OCI-LY3 (cell line): ENCODE measurements at regions not wholly inside any gene's neighbourhood (a gene's known extent, or its start where the extent isn't known, plus 50 kb on each side); places are given as distances from the start of the nearest gene placed in this dataset.
A peak's percentile ranks its signal among the peaks of the same experiment; 100 is the strongest.

Experiments used
- H2AFZ ChIP-seq: fragments of 200-600, 300-600 bp; shearing (Covaris generic); 2 replicates; pipeline ENCODE4 v1.6.0; 2014; ENCODE audit warnings: antibody characterized with exemption, low read depth, low read length
- H3K27ac ChIP-seq: fragments of 200-600, 300-600 bp; sonication (generic); 2 replicates; pipeline ENCODE4 v1.5.1; 2014; ENCODE audit warnings: mild to moderate bottlenecking, low read length, moderate library complexity, mixed read lengths
- H3K27me3 ChIP-seq: fragments of 200-600, 300-600 bp; sonication (generic); 2 replicates; pipeline ENCODE4 v1.6.1; 2014; ENCODE audit warnings: low read depth, low read length, mixed read lengths
- H3K36me3 ChIP-seq: fragments of 200-600, 300-600 bp; sonication (generic); replicated peaks from 2 replicates; pipeline ENCODE3; 2014; ENCODE audit warnings: low read depth, low read length, mixed read lengths
- H3K4me1 ChIP-seq: fragments of 300-600, 200-600 bp; sonication (generic); 2 replicates; pipeline ENCODE4 v1.6.1; 2014; ENCODE audit warnings: low read length, mixed read lengths
- H3K4me2 ChIP-seq: fragments of 200-600, 300-600 bp; sonication (generic); 2 replicates; pipeline ENCODE4 v1.6.1; 2014; ENCODE audit warnings: low read length, mixed read lengths
- H3K4me3 ChIP-seq: fragments of 300-600, 200-600 bp; sonication (generic); 2 replicates; pipeline ENCODE4 v1.5.1; 2014; ENCODE audit warnings: antibody characterized with exemption, mild to moderate bottlenecking, low read length, moderate library complexity
- H3K79me2 ChIP-seq: fragments of 300-600, 200-600 bp; shearing (Covaris generic); 2 replicates; pipeline ENCODE4 v1.6.1; 2014; ENCODE audit warnings: mild to moderate bottlenecking, low read length, mixed read lengths
- H3K9ac ChIP-seq: fragments of 300-600, 200-600 bp; shearing (Covaris generic); 2 replicates; pipeline ENCODE4 v1.6.0; 2014; ENCODE audit warnings: mild to moderate bottlenecking, low read length, moderate library complexity
- H3K9me3 ChIP-seq: fragments of 200-600, 300-600 bp; shearing (Covaris generic); 2 replicates; pipeline ENCODE4 v1.6.1; 2014; ENCODE audit warnings: low read length, mixed read lengths; ENCODE audit not compliant: insufficient read depth
- H4K20me1 ChIP-seq: fragments of 200-600, 300-600 bp; sonication (generic); 2 replicates; pipeline ENCODE4 v1.6.1; 2016; ENCODE audit warnings: low read length, mixed read lengths; ENCODE audit not compliant: insufficient read depth
- CTCF ChIP-seq: fragments of 200-600, 300-600 bp; sonication (generic); IDR thresholded peaks from 2 replicates; pipeline ENCODE4 v1.5.1; 2014; ENCODE audit warnings: antibody characterized with exemption, low read length, low read depth
- EZH2phosphoT487 ChIP-seq: fragments of 200-600 bp; shearing (Covaris generic); IDR thresholded peaks from 2 replicates; pipeline ENCODE4 v1.6.1; 2018; ENCODE audit warnings: antibody characterized with exemption, mixed run types, low read depth

GRCh38 chr7:16080131-16080530, 341.2 kb downstream of the CRPPA start:
- no peak overlapping the region for H3K4me3 ChIP-seq
- TF ChIP-seq EZH2phosphoT487: no peak
- no peak for TF ChIP-seq CTCF
- 0 out of 2 replicates have a peak, but pooled peaks cover 3% of the 10 kb centered on the region for H3K4me1 ChIP-seq
- no peak overlapping the region for H3K27ac ChIP-seq
- H3K9me3 ChIP-seq: no peaks in the 10 kb centered on the region
- H3K4me2 ChIP-seq: no peak overlapping the region
- no peaks in the 10 kb centered on the region for H4K20me1 ChIP-seq
- H3K36me3 ChIP-seq: no peaks in the 10 kb centered on the region
- H3K9ac ChIP-seq: no peak overlapping the region
- H3K27me3 ChIP-seq: no peaks in the 10 kb centered on the region
- H2AFZ ChIP-seq: no peak overlapping the region
- no peaks in the 10 kb centered on the region for H3K79me2 ChIP-seq

GRCh38 chr7:16079723-16080122, 341.6 kb downstream of the CRPPA start:
- Histone ChIP-seq H3K79me2 (no peaks in the 10 kb centered on the region), H4K20me1 (no peaks in the 10 kb centered on the region), H3K36me3 (no peaks in the 10 kb centered on the region), H3K27ac (no peak overlapping the region), H3K4me3 (no peak overlapping the region), H3K4me2 (no peak overlapping the region), H3K9me3 (no peaks in the 10 kb centered on the region), H3K9ac (no peak overlapping the region), H3K27me3 (no peaks in the 10 kb centered on the region), H3K4me1 (0 out of 2 replicates have a peak, but pooled peaks cover 3% of the 10 kb centered on the region), H2AFZ (no peak overlapping the region)
- TF ChIP-seq CTCF (no peak), EZH2phosphoT487 (no peak)

- Histone ChIP-seq H3K36me3 (no peaks in the 10 kb centered on the region), H3K4me1 (0 out of 2 replicates have a peak, but pooled peaks cover 3% of the 10 kb centered on the region), H3K27me3 (no peaks in the 10 kb centered on the region), H3K79me2 (no peaks in the 10 kb centered on the region), H3K4me2 (0 out of 2 replicates have a peak overlapping the region, but pooled peaks have one; percentile 9), H4K20me1 (no peaks in the 10 kb centered on the region), H3K4me3 (no peak overlapping the region), H2AFZ (0 out of 2 replicates have a peak overlapping the region, but pooled peaks have one; percentile 39), H3K9me3 (no peaks in the 10 kb centered on the region), H3K9ac (no peak overlapping the region), H3K27ac (no peak overlapping the region)
- TF ChIP-seq CTCF: peak; percentile 67
- TF ChIP-seq EZH2phosphoT487: no peak
These were observed 343.0 kb downstream of the CRPPA start for GRCh38 chr7:16078076-16078952.

- Histone ChIP-seq H3K27ac (no peak overlapping the region), H2AFZ (0 out of 2 replicates have a peak overlapping the region, but pooled peaks have one; percentile 17), H3K4me1 (peaks cover 15% of the 10 kb centered on the region), H4K20me1 (no peaks in the 10 kb centered on the region), H3K9ac (no peak overlapping the region; the same call in 1 of the 2 replicates), H3K4me2 (peak overlapping the region; percentile 41), H3K9me3 (no peaks in the 10 kb centered on the region), H3K36me3 (no peaks in the 10 kb centered on the region), H3K79me2 (no peaks in the 10 kb centered on the region), H3K27me3 (no peaks in the 10 kb centered on the region), H3K4me3 (no peak overlapping the region; the same call in 1 of the 2 replicates)
- peak; percentile 67 for TF ChIP-seq CTCF
- no peak for TF ChIP-seq EZH2phosphoT487
These were observed 350.0 kb downstream of the CRPPA start for GRCh38 chr7:16071246-16071857.
